ENCODE measurements at regions not wholly inside any gene's neighbourhood (a gene's known extent, or its start where the extent isn't known, plus 50 kb on each side); places are given as distances from the start of the nearest gene placed in this dataset.

GRCh38 chr17:13405807-13406206, 195.9 kb downstream of the HS3ST3A1 start:
- Histone ChIP-seq H3K9me3 (ENCODE audit: control insufficient read depth in 2 of 2, low read length in 2 of 2) (no peaks in the 10 kb centered on the region), H3K4me1 (ENCODE audit: control insufficient read depth, insufficient read depth, low read length) (no peaks in the 10 kb centered on the region), H3K9ac (ENCODE audit: low read length in 2 of 2) (no peak overlapping the region), H3K27me3 (ENCODE audit: control insufficient read depth in 1 of 2, insufficient read depth in 2 of 2, low read length in 2 of 2) (no peaks in the 10 kb centered on the region), H3K27ac (ENCODE audit: low read length) (no peak overlapping the region), H3K4me3 (ENCODE audit: low read length in 2 of 2) (no peak overlapping the region), H3K36me3 (ENCODE audit: control insufficient read depth in 2 of 2, insufficient read depth in 2 of 2, low read length in 2 of 2) (no peaks in the 10 kb centered on the region)

- no peak overlapping the region for H3K4me3 ChIP-seq (ENCODE audit: low read length in 2 of 2)
- H3K9ac ChIP-seq (ENCODE audit: low read length in 2 of 2) = no peak overlapping the region
- H3K4me1 ChIP-seq (ENCODE audit: control insufficient read depth, insufficient read depth, low read length) = no peaks in the 10 kb centered on the region
- H3K27ac ChIP-seq (ENCODE audit: low read length) = no peak overlapping the region
- H3K27me3 ChIP-seq (ENCODE audit: control insufficient read depth in 1 of 2, insufficient read depth in 2 of 2, low read length in 2 of 2) = no peaks in the 10 kb centered on the region
- no peaks in the 10 kb centered on the region for H3K9me3 ChIP-seq (ENCODE audit: control insufficient read depth in 2 of 2, low read length in 2 of 2)
- no peaks in the 10 kb centered on the region for H3K36me3 ChIP-seq (ENCODE audit: control insufficient read depth in 2 of 2, insufficient read depth in 2 of 2, low read length in 2 of 2)
These were observed 196.6 kb downstream of the HS3ST3A1 start for GRCh38 chr17:13405080-13405479.

GRCh38 chr17:13403982-13404946, 197.5 kb downstream of the HS3ST3A1 start:
- no peaks in the 10 kb centered on the region for H3K4me1 ChIP-seq (ENCODE audit: control insufficient read depth, insufficient read depth, low read length)
- no peak overlapping the region for H3K27ac ChIP-seq (ENCODE audit: low read length)
- no peaks in the 10 kb centered on the region for H3K27me3 ChIP-seq (ENCODE audit: control insufficient read depth in 1 of 2, insufficient read depth in 2 of 2, low read length in 2 of 2)
- no peak overlapping the region for H3K4me3 ChIP-seq (ENCODE audit: low read length in 2 of 2)
- H3K9me3 ChIP-seq (ENCODE audit: control insufficient read depth in 2 of 2, low read length in 2 of 2) = no peaks in the 10 kb centered on the region
- H3K9ac ChIP-seq (ENCODE audit: low read length in 2 of 2) = no peak overlapping the region
- no peaks in the 10 kb centered on the region for H3K36me3 ChIP-seq (ENCODE audit: control insufficient read depth in 2 of 2, insufficient read depth in 2 of 2, low read length in 2 of 2)

GRCh38 chr17:13400491-13400890, 201.2 kb downstream of the HS3ST3A1 start:
- Histone ChIP-seq H3K4me3 (ENCODE audit: low read length in 2 of 2) (no peak overlapping the region), H3K27ac (ENCODE audit: low read length) (no peak overlapping the region), H3K36me3 (ENCODE audit: control insufficient read depth in 2 of 2, insufficient read depth in 2 of 2, low read length in 2 of 2) (no peaks in the 10 kb centered on the region), H3K4me1 (ENCODE audit: control insufficient read depth, insufficient read depth, low read length) (no peaks in the 10 kb centered on the region), H3K27me3 (ENCODE audit: control insufficient read depth in 1 of 2, insufficient read depth in 2 of 2, low read length in 2 of 2) (no peaks in the 10 kb centered on the region), H3K9me3 (ENCODE audit: control insufficient read depth in 2 of 2, low read length in 2 of 2) (no peaks in the 10 kb centered on the region), H3K9ac (ENCODE audit: low read length in 2 of 2) (no peak overlapping the region)

- Histone ChIP-seq H3K27ac (ENCODE audit: low read length) (no peak overlapping the region), H3K4me3 (ENCODE audit: low read length in 2 of 2) (no peak overlapping the region), H3K9me3 (ENCODE audit: control insufficient read depth in 2 of 2, low read length in 2 of 2) (no peaks in the 10 kb centered on the region), H3K9ac (ENCODE audit: low read length in 2 of 2) (no peak overlapping the region), H3K27me3 (ENCODE audit: control insufficient read depth in 1 of 2, insufficient read depth in 2 of 2, low read length in 2 of 2) (no peaks in the 10 kb centered on the region), H3K4me1 (ENCODE audit: control insufficient read depth, insufficient read depth, low read length) (no peaks in the 10 kb centered on the region), H3K36me3 (ENCODE audit: control insufficient read depth in 2 of 2, insufficient read depth in 2 of 2, low read length in 2 of 2) (no peaks in the 10 kb centered on the region)
These were observed 202.9 kb downstream of the HS3ST3A1 start for GRCh38 chr17:13398853-13399252.

GRCh38 chr17:13398091-13398490, 203.6 kb downstream of the HS3ST3A1 start:
- no peaks in the 10 kb centered on the region for H3K9me3 ChIP-seq (ENCODE audit: control insufficient read depth in 2 of 2, low read length in 2 of 2)
- H3K4me3 ChIP-seq (ENCODE audit: low read length in 2 of 2) = no peak overlapping the region
- H3K4me1 ChIP-seq (ENCODE audit: control insufficient read depth, insufficient read depth, low read length) = no peaks in the 10 kb centered on the region
- H3K9ac ChIP-seq (ENCODE audit: low read length in 2 of 2) = no peak overlapping the region
- H3K27ac ChIP-seq (ENCODE audit: low read length) = no peak overlapping the region
- no peaks in the 10 kb centered on the region for H3K36me3 ChIP-seq (ENCODE audit: control insufficient read depth in 2 of 2, insufficient read depth in 2 of 2, low read length in 2 of 2)
- no peaks in the 10 kb centered on the region for H3K27me3 ChIP-seq (ENCODE audit: control insufficient read depth in 1 of 2, insufficient read depth in 2 of 2, low read length in 2 of 2)

- Histone ChIP-seq H3K27me3 (ENCODE audit: control insufficient read depth in 1 of 2, insufficient read depth in 2 of 2, low read length in 2 of 2) (no peaks in the 10 kb centered on the region), H3K9ac (ENCODE audit: low read length in 2 of 2) (no peak overlapping the region), H3K4me3 (ENCODE audit: low read length in 2 of 2) (no peak overlapping the region), H3K4me1 (ENCODE audit: control insufficient read depth, insufficient read depth, low read length) (no peaks in the 10 kb centered on the region), H3K36me3 (ENCODE audit: control insufficient read depth in 2 of 2, insufficient read depth in 2 of 2, low read length in 2 of 2) (no peaks in the 10 kb centered on the region), H3K27ac (ENCODE audit: low read length) (no peak overlapping the region), H3K9me3 (ENCODE audit: control insufficient read depth in 2 of 2, low read length in 2 of 2) (no peaks in the 10 kb centered on the region)
These were observed 205.9 kb downstream of the HS3ST3A1 start for GRCh38 chr17:13395862-13396261.

GRCh38 chr17:13395346-13395745, 206.4 kb downstream of the HS3ST3A1 start:
- no peaks in the 10 kb centered on the region for H3K9me3 ChIP-seq (ENCODE audit: control insufficient read depth in 2 of 2, low read length in 2 of 2)

GRCh38 chr17:13393841-13394710, 207.7 kb downstream of the HS3ST3A1 start:
- no peaks in the 10 kb centered on the region for H3K36me3 ChIP-seq (ENCODE audit: control insufficient read depth in 2 of 2, insufficient read depth in 2 of 2, low read length in 2 of 2)
- H3K4me3 ChIP-seq (ENCODE audit: low read length in 2 of 2) = no peak overlapping the region
- H3K4me1 ChIP-seq (ENCODE audit: control insufficient read depth, insufficient read depth, low read length) = no peaks in the 10 kb centered on the region
- H3K9ac ChIP-seq (ENCODE audit: low read length in 2 of 2) = no peak overlapping the region
- H3K27me3 ChIP-seq (ENCODE audit: control insufficient read depth in 1 of 2, insufficient read depth in 2 of 2, low read length in 2 of 2) = no peaks in the 10 kb centered on the region
- H3K27ac ChIP-seq (ENCODE audit: low read length) = no peak overlapping the region
- H3K9me3 ChIP-seq (ENCODE audit: control insufficient read depth in 2 of 2, low read length in 2 of 2) = no peaks in the 10 kb centered on the region

More at GRCh38 chr17:13395346-13395745, 206.4 kb downstream of the HS3ST3A1 start:
- Histone ChIP-seq H3K9ac (ENCODE audit: low read length in 2 of 2) (no peak overlapping the region), H3K27me3 (ENCODE audit: control insufficient read depth in 1 of 2, insufficient read depth in 2 of 2, low read length in 2 of 2) (no peaks in the 10 kb centered on the region), H3K36me3 (ENCODE audit: control insufficient read depth in 2 of 2, insufficient read depth in 2 of 2, low read length in 2 of 2) (no peaks in the 10 kb centered on the region), H3K4me3 (ENCODE audit: low read length in 2 of 2) (no peak overlapping the region), H3K4me1 (ENCODE audit: control insufficient read depth, insufficient read depth, low read length) (no peaks in the 10 kb centered on the region), H3K27ac (ENCODE audit: low read length) (no peak overlapping the region)

GRCh38 chr17:13387952-13388351, 213.8 kb downstream of the HS3ST3A1 start:
- no peaks in the 10 kb centered on the region for H3K4me1 ChIP-seq (ENCODE audit: control insufficient read depth, insufficient read depth, low read length)
- H3K9me3 ChIP-seq (ENCODE audit: control insufficient read depth in 2 of 2, low read length in 2 of 2) = no peaks in the 10 kb centered on the region
- no peak overlapping the region for H3K9ac ChIP-seq (ENCODE audit: low read length in 2 of 2)
- no peaks in the 10 kb centered on the region for H3K36me3 ChIP-seq (ENCODE audit: control insufficient read depth in 2 of 2, insufficient read depth in 2 of 2, low read length in 2 of 2)
- H3K4me3 ChIP-seq (ENCODE audit: low read length in 2 of 2) = no peak overlapping the region
- no peak overlapping the region for H3K27ac ChIP-seq (ENCODE audit: low read length)
- no peaks in the 10 kb centered on the region for H3K27me3 ChIP-seq (ENCODE audit: control insufficient read depth in 1 of 2, insufficient read depth in 2 of 2, low read length in 2 of 2)
